ENCODE measurements at regions not wholly inside any gene's neighbourhood (a gene's known extent, or its start where the extent isn't known, plus 50 kb on each side); places are given as distances from the start of the nearest gene placed in this dataset.
"Not testable (repeated sequence)": the region's sequence is repeated elsewhere in the genome, so short reads cannot be mapped to it uniquely, and the experiment has no call there.

DNA sequence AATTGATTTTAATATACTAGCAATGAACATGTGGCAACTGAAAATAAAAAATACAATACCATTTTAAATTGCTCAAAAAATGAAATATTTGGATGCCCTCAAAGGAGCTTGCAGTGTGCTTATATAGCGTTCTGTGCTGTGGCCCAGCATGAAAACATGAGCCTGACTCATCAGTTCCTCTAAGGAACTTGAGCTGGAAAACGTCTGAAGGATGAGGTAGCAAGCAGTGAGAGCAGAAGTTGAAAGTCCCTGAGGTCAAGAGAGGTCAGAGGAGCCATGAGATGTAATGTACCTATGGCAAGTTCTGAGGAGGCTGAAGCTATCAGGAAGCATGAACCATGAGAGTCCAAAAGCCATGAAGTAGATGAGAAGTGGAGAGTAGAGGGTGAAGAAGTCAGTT is 59.7 kb downstream of the HMGB3 start:
- DNase-seq: no peak

DNA sequence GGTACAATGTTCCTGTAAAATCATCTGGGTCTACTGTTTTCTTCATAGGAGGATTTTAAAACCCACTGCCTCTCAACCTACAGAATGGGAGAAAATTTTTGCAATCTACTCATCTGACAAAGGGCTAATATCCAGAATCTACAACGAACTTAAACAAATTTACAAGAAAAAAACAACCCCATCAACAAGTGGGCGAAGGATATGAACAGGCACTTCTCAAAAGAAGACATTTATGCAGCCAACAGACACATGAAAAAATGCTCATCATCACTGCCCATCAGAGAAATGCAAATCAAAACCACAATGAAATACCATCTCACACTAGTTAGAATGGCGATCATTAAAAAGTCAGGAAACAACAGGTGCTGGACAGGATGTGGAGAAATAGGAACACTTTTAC is 83.2 kb downstream of the HMGB3 start:
- DNase-seq: not testable (repeated sequence)

DNA sequence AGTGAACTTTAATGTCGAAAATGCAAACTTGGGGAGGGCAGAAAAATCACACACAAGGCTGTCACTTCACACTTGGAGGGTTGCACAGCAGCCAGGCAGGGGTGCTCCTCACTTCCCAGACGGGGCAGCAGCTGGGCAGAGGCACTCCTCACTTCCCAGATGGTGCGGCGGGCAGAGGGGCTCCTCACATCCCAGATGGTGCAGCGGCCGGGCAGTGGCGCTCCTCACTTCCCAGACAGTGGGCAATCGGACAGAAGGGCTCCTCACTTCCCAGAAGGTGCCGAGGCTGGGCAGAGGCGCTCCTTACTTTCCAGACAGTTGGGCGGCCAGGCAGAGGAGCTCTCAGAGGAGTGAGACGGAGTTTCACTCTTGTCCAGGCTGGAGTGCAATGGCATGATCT is 90.6 kb downstream of the HMGB3 start:
- no peak for DNase-seq

DNA sequence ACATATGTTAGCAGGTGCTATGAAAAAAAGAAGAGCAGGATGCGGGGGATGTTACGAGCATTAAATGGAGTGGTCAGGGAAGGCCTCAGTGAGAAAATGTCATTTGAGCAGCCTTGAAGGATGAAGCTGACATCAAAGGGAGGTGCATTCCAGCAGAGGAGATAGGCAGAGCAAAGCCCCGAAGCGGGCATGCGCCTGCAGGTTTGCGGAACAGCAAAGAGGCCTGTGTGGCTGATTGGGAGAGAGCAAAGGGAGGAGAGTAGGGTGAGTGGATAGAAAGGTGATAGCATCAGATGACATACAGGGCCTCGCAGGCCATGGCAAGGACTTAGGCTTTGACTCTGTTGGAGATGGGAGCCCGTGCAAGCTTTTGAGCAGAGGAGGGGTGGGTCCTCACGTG is 95.4 kb upstream of the GPR50 start:
- no peak for DNase-seq

DNA sequence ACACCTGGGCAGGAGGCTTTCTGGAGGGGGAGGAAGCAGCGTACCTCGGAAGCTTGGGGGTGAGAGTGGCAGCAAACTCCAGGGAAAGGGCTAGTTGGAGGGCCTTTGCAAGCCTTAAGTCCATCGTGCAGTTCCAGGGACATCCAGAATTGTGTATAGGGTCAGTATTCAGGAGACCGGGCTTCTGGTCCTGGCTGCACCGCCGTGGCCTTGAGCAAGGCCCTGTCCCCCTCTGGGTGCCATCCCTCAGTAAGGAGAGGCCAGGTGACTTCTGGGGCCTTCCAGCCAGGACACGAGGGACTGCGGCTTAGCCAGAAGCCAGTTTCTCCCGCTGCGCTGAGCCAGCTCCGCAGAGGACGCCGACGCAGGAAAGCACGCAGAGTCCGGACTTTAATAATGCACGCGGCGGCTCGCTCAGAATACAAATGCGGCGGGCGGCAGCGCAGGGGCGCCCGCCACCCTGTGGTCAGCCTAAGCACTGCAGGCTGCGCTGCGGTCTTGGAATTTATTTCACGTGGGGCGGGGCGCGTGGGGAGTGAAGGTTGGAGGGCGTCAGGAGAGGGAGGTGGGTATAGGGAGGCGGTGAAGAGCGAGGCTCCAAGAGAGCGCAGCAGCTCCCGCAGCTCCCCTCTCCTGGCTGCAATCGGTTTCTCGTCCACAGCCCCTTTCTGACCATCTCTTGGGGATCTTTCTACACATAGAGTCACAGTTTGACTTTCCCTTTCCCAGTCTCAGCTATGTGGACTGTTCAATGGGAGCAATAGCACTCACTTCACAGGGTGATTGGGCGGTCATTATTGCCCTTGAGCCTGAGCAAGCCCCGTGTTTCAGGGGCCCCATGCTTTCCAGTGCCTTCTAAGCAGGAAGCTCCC is 94.1 kb upstream of the GPR50 start:
- DNase-seq: peak; percentile 45

DNA sequence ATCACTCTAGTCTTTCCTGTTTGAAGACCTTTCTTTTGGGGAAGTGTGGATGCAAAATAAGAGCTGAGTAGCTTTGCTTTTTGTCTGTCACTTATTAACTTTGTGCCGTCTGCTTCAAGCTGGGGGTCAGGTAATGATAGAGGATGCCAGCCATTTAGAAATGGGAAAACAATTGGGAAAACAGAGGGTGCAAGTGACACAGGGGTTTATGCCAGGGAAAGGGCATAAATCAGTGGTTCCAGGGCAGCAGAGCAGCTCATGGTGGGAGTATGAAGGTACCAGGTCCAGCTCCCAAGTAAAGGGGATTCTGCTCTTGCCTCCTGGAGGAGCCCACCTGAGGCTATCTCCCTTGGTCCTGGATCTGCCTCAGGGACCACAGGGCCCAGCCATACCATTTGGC is 91.9 kb upstream of the GPR50 start:
- no peak for DNase-seq

DNA sequence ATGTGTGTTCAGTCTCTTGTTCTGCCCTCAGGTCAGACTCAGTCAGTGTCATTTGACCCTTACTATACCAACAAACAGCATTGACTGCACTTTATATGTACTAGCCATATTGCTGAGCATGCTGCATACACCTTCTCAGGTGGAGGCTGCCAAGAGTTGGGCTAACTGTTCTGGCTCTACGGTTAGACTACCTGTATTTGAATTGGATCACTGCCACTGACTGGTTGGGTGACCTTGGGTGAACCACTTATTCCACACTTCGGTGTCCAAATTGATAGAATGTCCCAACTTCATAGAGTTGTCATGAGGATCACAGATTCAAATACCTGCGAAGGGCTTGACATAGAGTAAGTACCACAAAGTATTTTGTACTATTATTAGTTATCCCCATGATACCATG is 91.2 kb upstream of the GPR50 start:
- DNase-seq: no peak

DNA sequence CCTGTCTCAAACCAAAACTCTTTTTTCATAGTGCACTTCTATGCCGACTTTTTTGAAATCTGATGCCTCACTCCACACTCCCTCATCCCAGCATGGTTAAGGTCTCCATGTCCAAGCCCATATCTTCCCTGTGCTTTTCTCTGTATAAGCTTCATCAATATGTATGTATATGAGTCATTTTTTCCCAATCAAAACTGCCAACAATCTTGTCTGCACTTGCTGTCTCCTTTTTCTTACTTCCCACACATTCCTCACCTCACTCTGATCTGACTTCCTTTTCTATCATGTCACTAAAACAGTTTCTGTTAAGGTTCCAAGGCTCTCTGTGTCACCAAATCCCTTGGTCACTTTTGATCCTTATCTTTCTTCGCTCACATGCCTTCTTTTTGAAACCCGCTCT is 88.2 kb upstream of the GPR50 start:
- no peak for DNase-seq

DNA sequence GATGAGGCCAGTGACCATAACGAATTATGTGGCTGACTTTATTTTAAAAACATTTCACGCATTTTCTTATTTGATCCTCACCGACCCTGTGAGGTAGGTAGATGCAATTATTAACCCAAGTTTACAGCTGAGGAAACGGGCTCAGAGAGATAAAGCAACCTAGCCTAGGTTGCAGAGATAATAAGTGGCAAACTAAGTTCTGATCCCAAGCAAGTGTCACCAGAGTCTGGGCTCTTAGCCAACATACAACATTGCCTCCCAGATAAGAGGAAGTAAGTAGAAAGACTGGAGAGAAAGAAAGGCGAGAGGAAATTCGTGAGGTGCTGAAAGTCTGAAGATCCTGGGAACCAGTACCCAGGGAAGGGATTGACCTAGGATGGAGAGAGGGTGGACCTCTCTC is 77.4 kb upstream of the GPR50 start:
- DNase-seq: no peak

DNA sequence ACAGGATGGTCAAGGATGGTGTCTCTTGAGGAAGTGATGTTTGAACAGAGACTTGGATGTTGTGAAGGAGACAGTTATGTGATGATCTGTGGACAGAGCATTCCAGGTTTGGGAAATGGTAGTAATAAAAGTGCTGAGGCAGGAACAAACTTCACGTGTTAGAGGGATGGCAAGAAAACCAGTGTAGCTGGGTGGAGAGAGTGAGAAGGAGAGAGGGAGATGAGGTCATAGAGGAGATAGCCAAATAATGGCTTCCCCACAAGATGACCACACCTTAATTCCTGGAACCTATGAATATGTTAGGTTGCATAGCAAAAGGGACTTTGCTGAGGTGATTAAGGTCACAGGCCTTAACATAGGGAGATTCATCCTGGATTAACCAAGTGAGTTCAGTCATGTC is 75.6 kb upstream of the GPR50 start:
- no peak for DNase-seq

DNA sequence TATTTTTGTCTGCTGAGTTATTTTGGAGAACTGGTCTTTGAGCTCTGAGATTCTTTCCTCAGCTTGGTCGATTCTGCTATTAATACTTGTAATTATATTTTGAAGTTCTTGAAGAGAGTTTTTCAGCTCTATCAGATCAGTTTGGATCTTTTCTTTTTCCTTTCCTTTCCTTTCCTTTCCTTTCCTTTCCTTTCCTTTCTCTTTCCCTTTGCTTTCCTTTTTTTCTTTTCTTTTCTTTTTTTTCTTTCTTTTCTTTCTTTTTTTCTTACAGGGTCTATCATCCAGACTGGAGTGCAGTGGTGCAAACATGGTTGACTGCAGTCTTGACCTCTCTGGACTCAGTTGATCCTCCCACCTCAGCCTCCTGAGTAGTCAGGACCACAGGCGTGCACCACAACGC is 63.2 kb upstream of the GPR50 start:
- DNase-seq: not testable (repeated sequence)
